ENCODE measurements at regions not wholly inside any gene's neighbourhood (a gene's known extent, or its start where the extent isn't known, plus 50 kb on each side); places are given as distances from the start of the nearest gene placed in this dataset.
"Not testable (repeated sequence)": the region's sequence is repeated elsewhere in the genome, so short reads cannot be mapped to it uniquely, and the experiment has no call there.

DNA sequence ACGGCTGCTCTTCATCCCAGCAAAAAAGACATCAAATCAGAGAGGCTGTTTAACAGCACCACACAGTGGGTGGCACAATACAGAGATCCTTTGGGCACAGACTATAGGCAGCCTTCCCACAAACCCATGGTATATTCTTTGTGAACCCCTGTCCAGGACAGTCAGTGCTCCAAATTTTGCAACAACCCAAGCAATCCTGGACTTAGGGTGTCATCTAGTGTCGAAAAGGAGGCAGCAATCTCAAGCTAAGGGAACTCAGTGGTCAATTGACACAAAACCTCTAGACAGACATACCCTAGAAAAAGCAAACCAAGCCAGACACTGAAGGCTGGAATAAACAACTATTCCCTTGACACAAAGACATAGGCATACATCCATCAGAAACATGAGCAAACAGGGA lies 137.4 kb downstream of the BMP15 start:
- no peaks in the 10 kb centered on the region for H3K36me3 ChIP-seq (replicated peaks; ENCODE audit: control insufficient read depth, insufficient read depth, low read length)
- no peaks in the 10 kb centered on the region; the same call in 1 of the 2 replicates for H3K27me3 ChIP-seq (ENCODE audit: control insufficient read depth, insufficient read depth, low read length)
- DNase-seq: no peak
- no peak overlapping the region for H3K4me3 ChIP-seq (ENCODE audit: insufficient read depth, low read depth, low read length)

DNA sequence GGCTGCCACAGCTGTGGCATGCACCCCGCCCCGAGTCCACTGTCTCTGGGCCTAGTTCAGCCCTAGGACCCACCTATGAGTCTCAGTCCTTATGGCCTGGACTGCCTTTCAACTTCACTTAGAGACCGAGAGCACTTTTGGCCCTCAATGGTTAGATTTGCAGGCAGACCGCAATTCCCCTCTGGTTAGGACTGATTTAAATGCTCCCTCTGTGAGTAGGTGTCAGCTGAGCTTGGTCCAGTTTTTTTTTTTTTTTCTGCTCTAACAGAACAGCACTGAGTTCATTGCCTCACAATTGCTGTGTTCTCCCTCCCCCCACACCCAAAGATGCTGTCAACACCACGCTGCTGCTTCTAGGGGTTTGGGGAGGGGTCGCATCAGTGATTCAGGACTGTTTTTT lies 143.2 kb downstream of the BMP15 start:
- H3K36me3 ChIP-seq (replicated peaks; ENCODE audit: control insufficient read depth, insufficient read depth, low read length): no peaks in the 10 kb centered on the region
- no peak overlapping the region for H3K4me3 ChIP-seq (ENCODE audit: insufficient read depth, low read depth, low read length)
- no peaks in the 10 kb centered on the region for H3K27me3 ChIP-seq (ENCODE audit: control insufficient read depth, insufficient read depth, low read length)
- no peak for DNase-seq

DNA sequence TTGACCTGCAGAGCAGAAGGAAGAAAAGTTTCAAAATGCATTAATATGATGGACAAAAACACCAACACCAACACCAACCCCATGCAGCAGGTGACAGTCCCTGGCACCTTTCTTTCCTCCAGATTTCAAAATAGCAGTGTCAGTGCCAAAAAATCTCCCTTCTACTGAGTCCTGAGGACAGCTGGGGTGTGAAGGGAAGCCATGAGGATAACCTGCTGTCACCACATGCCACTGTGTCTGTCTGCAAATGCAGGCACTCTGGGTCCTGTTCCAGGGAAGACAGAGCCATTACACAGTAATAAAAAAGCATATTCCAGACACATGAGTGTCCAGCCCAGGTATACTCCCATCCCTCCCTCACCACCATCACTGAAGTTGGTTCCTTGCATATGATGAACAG lies 187.5 kb downstream of the BMP15 start:
- no peak for DNase-seq
- Histone ChIP-seq H3K27me3 (ENCODE audit: control insufficient read depth, insufficient read depth, low read length) (no peaks in the 10 kb centered on the region), H3K36me3 (replicated peaks; ENCODE audit: control insufficient read depth, insufficient read depth, low read length) (no peaks in the 10 kb centered on the region), H3K4me3 (ENCODE audit: insufficient read depth, low read depth, low read length) (no peak overlapping the region)

DNA sequence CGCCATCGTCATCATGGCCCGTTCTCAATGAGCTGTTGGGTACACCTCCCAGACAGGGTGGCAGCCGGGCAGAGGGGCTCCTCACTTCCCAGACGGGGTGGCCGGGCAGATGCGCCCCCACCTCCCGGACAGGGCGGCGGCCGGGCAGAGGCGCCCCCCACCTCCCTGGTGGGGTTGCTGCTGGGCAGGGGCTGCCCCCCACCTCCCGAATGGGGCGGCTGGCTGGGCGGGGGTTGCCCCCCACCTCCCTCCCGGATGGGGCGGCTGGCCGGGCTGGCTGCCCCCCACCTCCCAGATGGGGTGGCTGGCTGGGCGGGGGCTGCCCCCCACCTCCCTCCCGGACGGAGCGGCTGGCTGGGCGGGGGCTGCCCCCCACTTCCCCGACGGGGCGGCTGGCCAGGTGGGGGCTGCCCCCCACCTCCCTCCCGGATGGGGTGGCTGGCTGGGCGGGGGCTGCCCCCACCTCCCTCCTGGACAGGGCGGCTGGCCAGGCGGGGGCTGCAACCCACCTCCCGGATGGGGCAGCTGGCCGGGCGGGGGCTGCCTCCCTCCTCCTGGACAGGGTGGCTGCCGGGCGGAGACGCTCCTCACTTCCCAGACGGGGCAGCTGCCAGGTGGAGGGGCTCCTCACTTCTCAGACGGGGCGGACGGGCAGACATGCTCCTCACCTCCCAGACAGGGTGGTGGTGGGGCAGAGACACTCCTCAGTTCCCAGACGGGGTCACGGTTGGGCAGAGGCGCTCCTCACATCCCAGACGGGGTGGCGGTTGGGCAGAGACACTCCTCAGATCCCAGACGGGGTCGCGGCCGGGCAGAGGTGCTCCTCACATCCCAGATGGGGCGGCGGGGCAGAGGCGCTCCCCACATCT lies 208.8 kb downstream of the BMP15 start:
- H3K36me3 ChIP-seq (replicated peaks; ENCODE audit: control insufficient read depth, insufficient read depth, low read length); DNase-seq; H3K27me3 ChIP-seq (ENCODE audit: control insufficient read depth, insufficient read depth, low read length); H3K4me3 ChIP-seq (ENCODE audit: insufficient read depth, low read depth, low read length): not testable (repeated sequence)

DNA sequence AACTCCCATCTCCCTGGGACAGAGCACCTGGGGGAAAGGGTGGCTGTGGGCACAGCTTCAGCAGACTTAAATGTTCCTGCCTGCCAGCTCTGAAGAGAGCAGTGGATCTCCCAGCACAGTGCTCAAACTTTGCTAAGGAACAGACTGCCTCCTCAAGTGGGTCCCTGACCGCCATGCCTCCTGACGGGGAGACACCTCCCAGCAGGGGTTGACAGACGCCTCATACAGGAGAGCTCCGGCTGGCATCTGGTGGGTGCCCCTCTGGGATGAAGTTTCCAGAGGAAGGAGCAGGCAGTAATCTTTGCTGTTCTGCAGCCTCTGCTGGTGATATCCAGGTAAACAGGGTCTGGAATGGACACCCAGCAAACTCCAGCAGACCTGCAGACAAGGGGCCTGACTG lies 206.9 kb upstream of the NUDT10 start:
- H3K27me3 ChIP-seq (ENCODE audit: control insufficient read depth, insufficient read depth, low read length); DNase-seq; H3K36me3 ChIP-seq (replicated peaks; ENCODE audit: control insufficient read depth, insufficient read depth, low read length); H3K4me3 ChIP-seq (ENCODE audit: insufficient read depth, low read depth, low read length): not testable (repeated sequence)

DNA sequence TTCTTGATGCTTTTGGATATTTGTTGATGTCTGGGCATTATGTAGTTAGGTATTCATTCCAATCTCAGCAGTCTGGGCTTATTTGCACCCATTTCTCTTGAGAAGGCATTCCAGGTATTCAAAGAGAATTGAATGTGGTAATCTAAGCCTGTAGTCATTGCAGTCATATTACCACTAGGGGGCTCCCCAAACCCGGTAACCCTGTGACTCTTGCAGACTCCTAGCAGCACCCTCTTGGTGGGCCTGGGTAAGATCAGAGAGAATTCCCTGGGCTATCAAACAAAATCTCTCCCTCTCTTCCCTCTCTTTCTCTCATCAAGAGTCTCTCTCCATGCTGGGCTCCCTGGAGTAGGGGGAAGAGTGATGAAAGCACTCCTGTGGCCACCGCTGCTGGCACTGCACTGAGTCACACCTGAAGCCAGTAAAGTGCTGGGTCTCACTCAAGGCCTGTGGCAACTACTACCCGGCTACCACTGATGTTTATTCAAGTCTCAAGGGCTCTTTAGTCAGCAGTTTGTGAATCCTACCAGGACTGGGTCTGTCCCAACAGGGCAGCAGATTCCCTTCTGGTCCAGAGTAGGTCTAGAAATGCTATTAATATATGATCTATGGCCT lies 187.7 kb upstream of the NUDT10 start:
- Histone ChIP-seq H3K27me3 (ENCODE audit: control insufficient read depth, insufficient read depth, low read length) (no peaks in the 10 kb centered on the region), H3K36me3 (replicated peaks; ENCODE audit: control insufficient read depth, insufficient read depth, low read length) (no peaks in the 10 kb centered on the region), H3K4me3 (ENCODE audit: insufficient read depth, low read depth, low read length) (no peak overlapping the region)
- peak; percentile 38 for DNase-seq

DNA sequence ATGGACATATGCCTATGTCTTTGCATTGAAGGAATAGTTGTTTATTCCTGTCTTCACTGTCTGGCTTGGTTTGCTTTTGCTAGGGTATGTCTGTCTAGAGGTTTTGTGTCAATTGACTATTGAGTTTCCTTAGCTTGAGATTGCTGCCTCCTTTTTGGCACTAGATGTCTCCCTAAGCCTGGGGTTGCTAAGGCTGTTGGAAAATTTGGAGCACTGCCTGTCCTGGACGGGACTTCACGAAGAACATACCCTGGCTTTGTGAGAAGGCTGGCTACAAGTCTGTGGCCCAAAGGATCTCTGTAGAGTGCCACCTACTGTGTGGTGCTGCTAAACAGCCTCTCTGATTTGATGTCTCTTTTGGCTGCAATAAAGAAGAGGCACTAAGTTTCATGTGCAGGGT lies 183.8 kb upstream of the NUDT10 start:
- H3K4me3 ChIP-seq (ENCODE audit: insufficient read depth, low read depth, low read length): no peak overlapping the region
- DNase-seq: peak; percentile 10
- no peaks in the 10 kb centered on the region for H3K27me3 ChIP-seq (ENCODE audit: control insufficient read depth, insufficient read depth, low read length)
- H3K36me3 ChIP-seq (replicated peaks; ENCODE audit: control insufficient read depth, insufficient read depth, low read length): no peaks in the 10 kb centered on the region

DNA sequence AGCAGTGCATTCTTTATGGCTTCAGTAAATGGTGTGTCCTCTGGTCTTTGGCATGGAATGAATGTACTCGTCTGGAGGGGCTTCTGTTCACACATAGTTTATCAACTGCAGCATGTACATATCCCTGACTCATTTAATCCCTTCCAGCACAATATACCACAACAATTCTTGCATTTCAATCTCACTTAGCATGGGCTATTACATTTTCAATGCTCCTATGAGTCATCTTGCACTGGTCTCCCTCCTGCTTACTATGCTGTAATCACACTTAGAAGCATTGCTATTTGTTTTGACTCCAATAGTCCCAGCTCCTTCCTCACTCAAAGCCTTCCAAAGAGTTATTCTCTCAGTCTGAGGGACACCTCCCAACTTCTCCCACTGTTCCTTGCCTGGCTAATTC lies 180.9 kb upstream of the NUDT10 start:
- no peak overlapping the region for H3K4me3 ChIP-seq (ENCODE audit: insufficient read depth, low read depth, low read length)
- H3K36me3 ChIP-seq (replicated peaks; ENCODE audit: control insufficient read depth, insufficient read depth, low read length): no peaks in the 10 kb centered on the region
- no peak for DNase-seq
- no peaks in the 10 kb centered on the region for H3K27me3 ChIP-seq (ENCODE audit: control insufficient read depth, insufficient read depth, low read length)

DNA sequence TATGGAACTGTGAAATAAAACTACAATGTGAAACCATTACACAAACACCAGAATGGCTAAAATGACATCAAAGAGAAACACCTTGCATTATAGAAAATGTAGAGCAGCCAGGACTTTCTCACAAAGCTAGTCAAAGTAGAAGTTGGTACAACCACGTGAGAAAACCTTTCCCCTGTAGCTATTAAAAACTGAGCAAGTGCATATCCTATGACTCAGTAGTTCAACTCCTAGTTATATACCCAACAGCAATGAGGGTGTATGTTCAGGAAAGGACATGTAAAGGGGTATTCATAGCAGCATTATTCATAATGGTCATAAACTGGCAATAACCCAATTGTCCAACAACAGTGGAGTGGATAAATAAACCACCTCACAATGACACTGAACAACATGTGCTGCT lies 177.5 kb upstream of the NUDT10 start:
- no peak overlapping the region for H3K4me3 ChIP-seq (ENCODE audit: insufficient read depth, low read depth, low read length)
- no peak for DNase-seq
- no peaks in the 10 kb centered on the region for H3K36me3 ChIP-seq (replicated peaks; ENCODE audit: control insufficient read depth, insufficient read depth, low read length)
- H3K27me3 ChIP-seq (ENCODE audit: control insufficient read depth, insufficient read depth, low read length): no peaks in the 10 kb centered on the region

DNA sequence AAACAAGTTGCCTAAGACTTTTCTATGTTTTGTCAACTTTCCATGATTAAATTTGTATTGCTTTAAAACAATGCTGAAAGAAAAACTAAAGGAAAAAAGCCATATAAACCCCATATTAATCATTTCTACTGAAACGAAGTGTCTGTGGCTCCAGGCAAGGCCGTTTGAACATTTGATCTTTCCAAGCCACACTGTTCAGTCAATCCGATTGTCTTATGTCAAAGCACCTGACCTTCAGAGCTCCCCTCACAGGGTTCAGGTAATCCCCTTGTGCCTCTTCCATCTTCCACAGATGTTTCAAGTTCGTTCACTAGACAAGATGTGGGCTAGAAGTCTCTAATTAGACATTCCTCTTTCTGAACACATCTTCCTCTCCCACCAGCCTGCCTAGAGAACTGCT lies 177.1 kb upstream of the NUDT10 start:
- Histone ChIP-seq H3K36me3 (replicated peaks; ENCODE audit: control insufficient read depth, insufficient read depth, low read length) (no peaks in the 10 kb centered on the region), H3K27me3 (ENCODE audit: control insufficient read depth, insufficient read depth, low read length) (no peaks in the 10 kb centered on the region), H3K4me3 (ENCODE audit: insufficient read depth, low read depth, low read length) (no peak overlapping the region)
- DNase-seq: no peak

DNA sequence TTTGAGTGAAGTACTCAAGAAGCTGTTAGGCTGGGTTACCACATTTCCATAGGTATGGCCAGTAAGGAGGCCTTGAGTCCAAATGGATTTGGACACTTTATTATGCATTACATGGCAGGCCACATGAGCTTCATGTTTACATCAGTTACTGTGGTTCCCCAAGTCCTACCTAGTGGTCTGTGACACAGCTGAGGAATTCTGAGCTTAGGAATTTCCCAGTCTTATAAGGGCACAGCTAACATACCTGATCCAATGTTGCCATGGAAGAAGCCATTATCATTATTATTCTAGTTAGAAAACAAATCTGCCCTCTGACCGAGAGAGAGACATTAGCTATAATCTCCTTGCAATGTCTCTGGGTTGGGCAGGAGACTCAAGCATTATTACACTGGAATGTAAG lies 174.4 kb upstream of the NUDT10 start:
- Histone ChIP-seq H3K36me3 (replicated peaks; ENCODE audit: control insufficient read depth, insufficient read depth, low read length) (no peaks in the 10 kb centered on the region), H3K4me3 (ENCODE audit: insufficient read depth, low read depth, low read length) (no peak overlapping the region), H3K27me3 (ENCODE audit: control insufficient read depth, insufficient read depth, low read length) (no peaks in the 10 kb centered on the region)
- DNase-seq: no peak

DNA sequence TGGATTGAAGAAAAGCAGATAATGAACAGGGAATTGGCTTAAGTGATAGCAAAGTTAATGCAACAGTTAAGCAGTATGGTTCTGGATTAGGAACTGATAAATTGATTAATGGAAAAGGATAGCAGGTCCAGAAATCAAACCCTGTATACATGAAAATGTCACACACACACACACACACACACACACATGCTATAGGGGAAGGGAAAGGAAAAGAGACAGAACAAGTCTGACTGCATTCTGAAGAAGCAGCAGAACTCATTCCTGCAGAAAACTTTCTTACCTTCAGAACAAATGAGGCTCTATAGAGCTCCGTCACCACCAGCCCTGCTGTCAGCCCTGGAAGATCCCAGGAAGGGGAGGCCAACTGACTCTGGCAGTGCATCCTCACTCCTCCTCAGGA lies 173.2 kb upstream of the NUDT10 start:
- H3K27me3 ChIP-seq (ENCODE audit: control insufficient read depth, insufficient read depth, low read length); DNase-seq; H3K36me3 ChIP-seq (replicated peaks; ENCODE audit: control insufficient read depth, insufficient read depth, low read length); H3K4me3 ChIP-seq (ENCODE audit: insufficient read depth, low read depth, low read length): not testable (repeated sequence)

DNA sequence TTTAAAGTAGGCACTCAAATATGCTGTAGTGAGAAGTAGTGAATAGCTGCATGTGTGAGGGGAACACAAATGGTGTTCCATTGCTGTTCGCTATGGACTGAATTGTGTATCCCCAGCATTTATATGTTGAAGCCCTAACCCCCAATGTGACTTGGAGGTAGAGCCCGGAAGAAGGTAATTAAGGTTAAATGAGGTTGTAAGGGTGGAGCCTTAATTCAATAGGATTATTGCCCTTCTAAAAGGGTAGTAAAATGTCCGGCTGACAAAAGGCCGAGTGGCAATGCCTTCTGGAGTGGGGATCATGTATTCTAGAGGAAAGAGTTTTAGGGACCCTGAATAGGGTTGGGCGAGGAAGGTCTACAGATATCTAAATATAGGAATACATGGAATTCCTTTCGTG lies 168.9 kb upstream of the NUDT10 start:
- Histone ChIP-seq H3K36me3 (replicated peaks; ENCODE audit: control insufficient read depth, insufficient read depth, low read length) (no peaks in the 10 kb centered on the region), H3K4me3 (ENCODE audit: insufficient read depth, low read depth, low read length) (no peak overlapping the region), H3K27me3 (ENCODE audit: control insufficient read depth, insufficient read depth, low read length) (no peaks in the 10 kb centered on the region)
- no peak for DNase-seq

DNA sequence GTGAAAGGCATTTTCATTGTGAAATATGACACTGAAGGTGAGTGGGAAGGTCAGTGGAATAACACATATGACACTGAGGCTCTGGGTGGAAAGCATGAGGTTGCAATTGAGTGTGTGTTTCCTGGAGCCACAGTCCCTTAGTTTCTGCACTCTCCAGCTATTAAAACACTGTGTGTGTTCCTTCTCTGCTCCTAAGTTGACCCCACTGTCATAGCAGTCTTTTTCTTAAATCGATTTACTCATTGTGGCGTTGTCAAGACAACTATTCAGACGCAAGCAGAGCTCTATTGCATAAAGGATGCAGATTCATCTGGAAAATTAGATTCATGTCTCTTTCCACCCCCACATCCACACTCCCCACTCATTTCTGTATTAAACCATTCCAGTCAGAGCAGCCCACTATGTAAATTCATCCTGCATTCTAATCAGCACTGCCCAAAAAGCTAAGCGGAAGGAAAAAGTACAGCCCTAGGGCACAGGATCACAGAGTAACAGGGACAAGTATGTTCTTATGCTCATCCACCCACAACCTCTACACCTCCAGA lies 154.2 kb upstream of the NUDT10 start:
- not testable (repeated sequence) for DNase-seq; H3K36me3 ChIP-seq (replicated peaks; ENCODE audit: control insufficient read depth, insufficient read depth, low read length); H3K27me3 ChIP-seq (ENCODE audit: control insufficient read depth, insufficient read depth, low read length)

DNA sequence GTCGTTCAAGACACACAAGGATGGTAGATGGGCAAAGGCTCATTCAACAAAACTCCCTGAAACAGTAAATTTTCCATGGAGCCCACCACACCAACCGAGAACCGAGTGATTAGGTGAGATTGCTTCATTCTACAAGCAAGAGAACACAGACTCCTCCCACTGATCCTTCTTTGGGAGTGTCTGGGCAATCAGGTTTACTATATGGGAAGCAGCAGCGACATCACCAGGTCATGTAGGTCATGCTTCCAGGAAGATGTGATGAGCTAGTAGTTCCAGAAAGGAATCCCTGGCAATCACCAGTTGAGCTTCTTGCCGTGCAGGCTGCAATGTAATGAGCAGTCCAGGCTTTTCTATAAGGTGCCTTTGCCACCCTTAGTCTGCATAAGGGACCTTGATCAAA lies 152.8 kb upstream of the NUDT10 start:
- not testable (repeated sequence) for H3K27me3 ChIP-seq (ENCODE audit: control insufficient read depth, insufficient read depth, low read length); H3K4me3 ChIP-seq (ENCODE audit: insufficient read depth, low read depth, low read length); DNase-seq; H3K36me3 ChIP-seq (replicated peaks; ENCODE audit: control insufficient read depth, insufficient read depth, low read length)

More for the DNA sequence above, 154.2 kb upstream of the NUDT10 start:
- H3K4me3 ChIP-seq (ENCODE audit: insufficient read depth, low read depth, low read length): not testable (repeated sequence)

Data from H7 (cell line).